HCT116 (cell line): ENCODE measurements at regions not wholly inside any gene's neighbourhood (a gene's known extent, or its start where the extent isn't known, plus 50 kb on each side); places are given as distances from the start of the nearest gene placed in this dataset.

Source experiments
- EGR1 ChIP-seq: IDR thresholded peaks from 2 replicates; pipeline ENCODE4 v1.6.1; 2012; ENCODE audit warnings: low read depth
- EZH2 ChIP-seq: fragments of 200-600 bp; sonication (generic); IDR thresholded peaks from 2 replicates; pipeline ENCODE4 v1.6.1; 2017; ENCODE audit warnings: antibody characterized with exemption, mixed run types
- POLR2A ChIP-seq: IDR thresholded peaks from 2 replicates; pipeline ENCODE4 v1.7.0; 2011; ENCODE audit warnings: borderline replicate concordance; ENCODE audit not compliant: insufficient read depth, insufficient read length; ENCODE audit errors: extremely low read depth
- RAD21 ChIP-seq: IDR thresholded peaks from 2 replicates; pipeline ENCODE4 v1.6.1; 2012; ENCODE audit warnings: low read depth, mild to moderate bottlenecking
- SP1 ChIP-seq: IDR thresholded peaks from 2 replicates; pipeline ENCODE4 v1.6.1; 2012; ENCODE audit warnings: low read depth
- ZNF274 ChIP-seq: fragments of 200-500 bp; sonication (Bioruptor generic); IDR thresholded peaks from 2 replicates; pipeline ENCODE4 v1.6.1; 2014; ENCODE audit warnings: mild to moderate bottlenecking, low read depth, low read length, inconsistent platforms
- TF ChIP-seq, protein P1 (sequence below), 3 experiments: fragments of 200-600 bp in 1 of 3; sonication (generic) in 1 of 3; IDR thresholded peaks in 2 of 3; conservative IDR thresholded peaks in 1 of 3; 2 replicates each; pipeline ENCODE4 v1.5.1; 2012 to 2017; ENCODE audit warnings: low read depth in 2 of 3, low read length in 2 of 3, antibody characterized with exemption in 1 of 3, borderline replicate concordance in 1 of 3, control low read depth in 1 of 3, mild to moderate bottlenecking in 1 of 3, mixed read lengths in 1 of 3, mixed run types in 1 of 3, moderate library complexity in 1 of 3; ENCODE audit not compliant: insufficient read depth in 1 of 3
- TF ChIP-seq, protein P2 (sequence below): IDR thresholded peaks from 2 replicates; pipeline ENCODE4 v1.6.1; 2011; ENCODE audit warnings: mild to moderate bottlenecking, low read length, moderate library complexity; ENCODE audit not compliant: insufficient replicate concordance; ENCODE audit errors: extremely low read depth

DNA sequence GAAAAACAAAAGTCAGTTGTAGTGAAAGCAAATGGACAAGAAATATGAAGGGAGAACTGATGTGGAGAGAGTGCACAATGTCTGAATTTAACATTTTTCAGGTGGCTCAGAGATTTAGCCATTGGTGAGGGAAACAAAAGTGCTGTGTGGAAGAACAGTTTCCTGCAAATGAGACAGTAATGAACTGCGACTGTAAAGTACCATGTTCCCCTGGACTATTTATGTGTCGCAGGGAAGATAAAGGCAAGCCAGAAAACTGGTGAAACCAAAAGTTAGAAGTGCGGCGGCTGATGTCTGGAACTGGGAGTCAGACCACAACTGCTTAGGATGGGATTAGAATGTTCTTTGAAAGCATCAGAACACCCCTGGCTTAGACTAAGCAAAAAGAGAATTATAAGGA, 905.1 kb upstream of the MAN1A1 start:
- TF ChIP-seq, protein P1, sequence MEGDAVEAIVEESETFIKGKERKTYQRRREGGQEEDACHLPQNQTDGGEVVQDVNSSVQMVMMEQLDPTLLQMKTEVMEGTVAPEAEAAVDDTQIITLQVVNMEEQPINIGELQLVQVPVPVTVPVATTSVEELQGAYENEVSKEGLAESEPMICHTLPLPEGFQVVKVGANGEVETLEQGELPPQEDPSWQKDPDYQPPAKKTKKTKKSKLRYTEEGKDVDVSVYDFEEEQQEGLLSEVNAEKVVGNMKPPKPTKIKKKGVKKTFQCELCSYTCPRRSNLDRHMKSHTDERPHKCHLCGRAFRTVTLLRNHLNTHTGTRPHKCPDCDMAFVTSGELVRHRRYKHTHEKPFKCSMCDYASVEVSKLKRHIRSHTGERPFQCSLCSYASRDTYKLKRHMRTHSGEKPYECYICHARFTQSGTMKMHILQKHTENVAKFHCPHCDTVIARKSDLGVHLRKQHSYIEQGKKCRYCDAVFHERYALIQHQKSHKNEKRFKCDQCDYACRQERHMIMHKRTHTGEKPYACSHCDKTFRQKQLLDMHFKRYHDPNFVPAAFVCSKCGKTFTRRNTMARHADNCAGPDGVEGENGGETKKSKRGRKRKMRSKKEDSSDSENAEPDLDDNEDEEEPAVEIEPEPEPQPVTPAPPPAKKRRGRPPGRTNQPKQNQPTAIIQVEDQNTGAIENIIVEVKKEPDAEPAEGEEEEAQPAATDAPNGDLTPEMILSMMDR (IDR thresholded peaks at IDR 0.05 in 2 of 3, conservative IDR thresholded peaks at IDR 0.05 in 1 of 3; ENCODE audit: borderline replicate concordance in 1 of 3, insufficient read depth in 1 of 3, low read depth in 2 of 3, low read length in 2 of 3): no peak
- TF ChIP-seq ZNF274: no peak
- no peak for TF ChIP-seq POLR2A
- TF ChIP-seq RAD21: no peak
- no peak for TF ChIP-seq SP1
- TF ChIP-seq EGR1: no peak
- TF ChIP-seq EZH2: no peak
- TF ChIP-seq, protein P2, sequence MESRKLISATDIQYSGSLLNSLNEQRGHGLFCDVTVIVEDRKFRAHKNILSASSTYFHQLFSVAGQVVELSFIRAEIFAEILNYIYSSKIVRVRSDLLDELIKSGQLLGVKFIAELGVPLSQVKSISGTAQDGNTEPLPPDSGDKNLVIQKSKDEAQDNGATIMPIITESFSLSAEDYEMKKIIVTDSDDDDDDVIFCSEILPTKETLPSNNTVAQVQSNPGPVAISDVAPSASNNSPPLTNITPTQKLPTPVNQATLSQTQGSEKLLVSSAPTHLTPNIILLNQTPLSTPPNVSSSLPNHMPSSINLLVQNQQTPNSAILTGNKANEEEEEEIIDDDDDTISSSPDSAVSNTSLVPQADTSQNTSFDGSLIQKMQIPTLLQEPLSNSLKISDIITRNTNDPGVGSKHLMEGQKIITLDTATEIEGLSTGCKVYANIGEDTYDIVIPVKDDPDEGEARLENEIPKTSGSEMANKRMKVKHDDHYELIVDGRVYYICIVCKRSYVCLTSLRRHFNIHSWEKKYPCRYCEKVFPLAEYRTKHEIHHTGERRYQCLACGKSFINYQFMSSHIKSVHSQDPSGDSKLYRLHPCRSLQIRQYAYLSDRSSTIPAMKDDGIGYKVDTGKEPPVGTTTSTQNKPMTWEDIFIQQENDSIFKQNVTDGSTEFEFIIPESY: no peak
